ENCODE measurements at regions not wholly inside any gene's neighbourhood (a gene's known extent, or its start where the extent isn't known, plus 50 kb on each side); places are given as distances from the start of the nearest gene placed in this dataset.

DNA sequence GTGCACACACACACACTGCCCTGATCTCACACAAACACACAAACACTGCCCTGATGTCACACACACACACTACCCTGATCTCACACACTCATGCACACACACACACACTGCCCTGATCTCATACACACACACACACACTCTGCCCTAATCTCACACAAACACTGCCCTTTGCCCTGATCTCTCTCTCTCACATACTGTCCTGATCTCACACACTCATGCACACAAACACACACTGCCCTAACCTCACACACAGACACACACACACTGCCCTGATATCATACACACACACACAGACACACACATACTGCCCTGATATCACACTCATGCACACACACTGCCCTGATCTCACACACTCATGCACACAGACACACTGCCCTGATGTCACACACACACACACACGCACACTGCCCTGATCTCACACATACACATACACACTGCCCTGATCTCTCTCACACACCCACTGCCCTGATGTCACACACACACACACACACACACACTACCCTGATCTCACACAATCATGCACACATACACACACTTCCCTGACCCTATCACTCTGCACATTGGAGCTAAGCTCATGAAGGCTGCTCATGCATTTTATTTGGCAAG lies 97.6 kb upstream of the DIO3 start:
- DNase-seq: no peak

- DNase-seq: no peak
Observed at GRCh38 chr14:101464310-101464983, 96.8 kb upstream of the DIO3 start.

DNA sequence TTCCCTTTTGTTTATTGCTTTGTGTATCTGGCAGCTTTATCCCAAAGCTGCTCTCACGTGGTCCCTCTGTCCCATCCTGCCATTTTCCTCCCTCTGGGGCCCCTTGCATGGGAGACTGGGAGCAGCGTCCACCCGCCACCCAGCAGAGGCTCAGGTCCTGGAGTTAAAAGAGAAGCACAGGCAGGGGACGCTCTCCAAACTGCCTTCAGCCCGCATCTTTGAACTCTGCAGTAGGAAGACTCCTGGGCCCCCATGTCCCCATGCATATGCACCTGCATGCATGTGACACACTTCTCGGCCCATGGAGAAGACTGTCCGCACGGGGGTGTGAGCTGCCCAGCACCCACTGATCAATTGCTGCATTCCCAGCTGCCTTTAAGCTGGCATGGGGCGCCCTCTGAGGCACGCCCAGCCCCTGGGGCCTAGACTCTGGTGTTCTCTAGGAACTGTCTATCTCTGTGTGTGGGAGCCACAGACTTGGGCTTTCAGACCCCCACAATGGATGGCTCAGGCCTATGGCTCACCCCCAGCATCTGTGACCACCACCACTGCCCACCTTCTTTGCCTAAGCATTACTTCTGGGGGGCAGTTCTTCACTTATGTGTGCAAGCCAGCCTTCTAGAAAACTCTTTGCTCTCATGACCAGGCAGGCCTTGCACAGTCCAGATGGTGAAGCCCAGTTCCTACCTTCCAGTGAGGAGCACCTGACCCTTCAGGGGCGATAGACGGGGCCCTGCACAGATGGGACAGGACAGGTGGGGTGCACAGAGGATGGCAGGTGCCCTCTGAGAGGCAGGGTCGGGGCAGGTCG lies 96.1 kb upstream of the DIO3 start:
- no peak for DNase-seq

- no peak for DNase-seq
Observed at GRCh38 chr14:101465795-101466448, 95.4 kb upstream of the DIO3 start.

DNA sequence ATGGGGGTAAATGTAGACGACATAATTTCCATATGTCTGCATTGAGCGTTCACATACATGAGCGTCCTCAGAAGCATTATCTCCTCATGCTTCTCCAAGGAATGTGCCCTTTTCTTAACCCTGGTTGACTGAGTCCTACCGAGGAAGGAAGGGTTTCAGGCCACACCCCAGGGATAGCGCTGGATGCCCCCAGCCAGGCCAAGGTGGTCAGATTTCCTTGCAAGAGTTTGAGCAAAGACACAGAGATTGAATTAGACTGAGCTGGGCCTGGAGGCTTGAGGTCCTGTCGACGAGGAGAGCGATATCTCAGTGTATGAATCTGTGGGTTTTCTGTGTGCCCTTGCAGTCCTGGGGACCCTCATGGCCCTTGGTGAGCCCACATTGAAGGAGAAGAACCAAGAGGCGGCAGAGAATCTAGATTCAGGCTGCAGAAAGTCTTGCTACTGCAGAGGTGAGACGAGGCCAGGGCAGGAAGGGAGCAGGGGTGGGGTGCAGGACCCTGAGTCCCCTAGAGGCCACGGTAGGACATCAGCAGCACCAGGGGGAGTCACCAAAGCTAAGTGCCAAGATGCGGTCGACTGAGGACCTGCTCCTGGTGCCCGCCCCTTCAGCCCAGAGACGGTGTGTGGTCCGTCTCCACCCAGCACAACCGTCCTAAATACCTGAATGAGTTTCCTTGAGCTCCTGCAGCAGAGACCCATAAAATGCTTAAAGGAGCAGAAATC lies 94.7 kb upstream of the DIO3 start:
- DNase-seq: no peak

DNA sequence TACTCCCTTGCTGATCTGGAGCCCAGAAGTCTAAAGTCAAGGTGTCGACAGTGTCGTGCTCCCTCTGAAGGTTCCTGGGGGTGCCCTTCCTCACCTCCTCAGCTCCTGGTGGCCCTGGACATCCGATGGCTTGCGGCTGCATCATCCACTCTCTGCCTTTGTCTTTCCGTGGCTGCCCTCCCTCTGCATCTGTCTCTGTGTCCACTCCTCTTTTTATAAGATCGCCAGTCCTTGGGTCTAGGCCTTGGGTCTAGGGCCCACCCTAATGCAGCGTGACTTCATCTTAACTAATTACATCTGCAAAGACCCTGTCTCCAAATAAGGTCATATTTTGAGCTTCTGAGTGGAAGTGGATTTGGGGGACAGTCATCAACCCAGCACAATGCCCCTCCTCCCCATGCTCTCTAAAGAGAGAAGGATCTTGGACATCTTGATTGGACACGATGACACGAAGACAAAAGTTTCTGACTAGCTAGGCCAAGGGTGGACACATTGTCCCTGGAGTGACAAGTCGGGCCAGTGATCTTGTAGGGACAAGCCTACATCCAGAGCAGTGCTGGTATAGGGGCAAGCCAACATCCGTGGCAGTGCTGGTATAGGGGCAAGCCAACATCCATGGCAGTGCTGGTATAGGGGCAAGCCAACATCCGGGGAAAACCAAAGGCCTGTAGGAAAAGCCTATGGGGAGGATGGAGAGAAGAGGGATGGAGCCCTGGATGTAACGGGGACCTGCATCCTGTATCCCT lies 93.9 kb upstream of the DIO3 start:
- no peak for DNase-seq

GRCh38 chr14:101469382-101470247 lies 91.7 kb upstream of the DIO3 start:
- DNase-seq: no peak

DNA sequence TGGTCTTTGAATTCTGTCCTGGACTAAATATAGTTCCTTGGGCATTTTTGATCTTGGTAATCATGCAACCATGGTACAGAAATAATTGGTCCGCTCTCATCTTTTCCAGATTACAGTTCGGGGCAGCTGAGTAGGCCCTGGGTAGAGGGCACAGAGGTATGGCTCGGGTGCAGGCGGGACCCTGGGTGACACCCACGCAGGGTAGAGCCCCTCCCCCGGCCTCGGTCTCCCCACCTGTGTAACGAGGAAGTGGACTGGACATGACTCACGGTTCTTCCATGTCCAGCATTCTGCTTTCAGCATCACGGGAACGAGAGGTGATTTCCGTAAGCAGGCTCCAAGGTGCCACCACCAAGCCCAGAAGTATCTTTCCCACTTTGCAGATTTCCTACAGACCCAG lies 91.0 kb upstream of the DIO3 start:
- no peak for DNase-seq

- DNase-seq: no peak
Observed at GRCh38 chr14:101471723-101472517, 89.4 kb upstream of the DIO3 start.

DNA sequence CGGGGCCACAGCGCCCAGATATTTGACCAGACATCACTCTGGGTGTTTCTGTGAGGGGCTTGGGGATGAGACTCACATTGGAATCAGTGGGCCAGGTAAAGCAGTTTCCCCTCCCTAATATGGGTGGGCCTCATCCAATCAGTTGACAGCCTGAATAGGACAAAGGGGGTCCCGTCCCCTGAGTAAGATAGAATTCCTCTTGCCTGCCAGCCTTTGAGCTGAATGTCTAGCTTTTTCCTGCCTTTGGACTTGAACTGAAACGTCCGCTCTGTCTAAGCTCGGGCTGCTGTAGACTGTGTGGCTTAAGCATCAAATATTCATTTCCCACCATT lies 88.8 kb upstream of the DIO3 start:
- no peak for DNase-seq

GRCh38 chr14:101473045-101473729 lies 88.1 kb upstream of the DIO3 start:
- DNase-seq: no peak

GRCh38 chr14:101473795-101474562 lies 87.3 kb upstream of the DIO3 start:
- no peak for DNase-seq

DNA sequence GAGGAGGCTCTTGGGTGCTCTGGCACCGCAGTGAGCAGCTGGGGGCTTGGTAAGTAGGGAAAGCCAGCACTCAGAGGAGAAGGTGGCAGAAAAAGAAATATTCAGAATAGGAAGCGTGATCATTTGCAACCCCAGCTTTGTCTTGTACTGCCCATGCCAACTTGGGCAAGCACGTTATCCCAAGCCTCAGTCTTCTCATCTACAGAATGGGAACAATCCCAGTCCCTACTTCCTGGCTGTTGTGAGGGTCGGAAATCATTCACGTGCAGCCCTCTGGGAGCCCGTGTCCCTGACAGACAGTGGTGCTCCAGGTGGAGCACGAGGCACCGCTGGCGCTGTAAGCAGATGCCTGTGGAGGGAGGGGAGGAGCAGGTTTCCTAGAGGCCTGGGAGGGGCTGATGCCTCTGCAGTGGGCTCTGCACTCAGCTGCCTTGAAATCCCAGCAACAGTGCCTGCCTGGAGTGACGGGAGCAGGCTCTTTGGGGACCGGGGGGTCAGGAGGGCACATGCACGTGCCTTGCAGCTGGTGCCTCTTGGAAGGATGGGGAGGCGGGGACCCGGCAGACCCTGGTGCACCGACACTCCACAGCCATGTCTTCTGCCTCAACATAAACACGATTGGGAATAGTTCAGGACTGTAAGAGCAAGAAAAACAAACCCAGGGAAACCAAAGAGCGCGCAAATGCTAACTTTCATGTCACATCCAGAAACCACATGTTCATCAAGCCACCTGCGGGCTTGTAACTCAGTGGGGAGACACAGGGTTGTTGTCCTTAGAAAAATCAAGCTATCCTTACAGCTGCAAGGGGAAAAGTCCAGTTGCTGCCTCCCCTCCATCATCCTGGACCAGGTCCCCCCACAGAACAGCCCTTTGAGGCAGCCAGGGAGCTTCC lies 86.5 kb upstream of the DIO3 start:
- DNase-seq: no peak

DNA sequence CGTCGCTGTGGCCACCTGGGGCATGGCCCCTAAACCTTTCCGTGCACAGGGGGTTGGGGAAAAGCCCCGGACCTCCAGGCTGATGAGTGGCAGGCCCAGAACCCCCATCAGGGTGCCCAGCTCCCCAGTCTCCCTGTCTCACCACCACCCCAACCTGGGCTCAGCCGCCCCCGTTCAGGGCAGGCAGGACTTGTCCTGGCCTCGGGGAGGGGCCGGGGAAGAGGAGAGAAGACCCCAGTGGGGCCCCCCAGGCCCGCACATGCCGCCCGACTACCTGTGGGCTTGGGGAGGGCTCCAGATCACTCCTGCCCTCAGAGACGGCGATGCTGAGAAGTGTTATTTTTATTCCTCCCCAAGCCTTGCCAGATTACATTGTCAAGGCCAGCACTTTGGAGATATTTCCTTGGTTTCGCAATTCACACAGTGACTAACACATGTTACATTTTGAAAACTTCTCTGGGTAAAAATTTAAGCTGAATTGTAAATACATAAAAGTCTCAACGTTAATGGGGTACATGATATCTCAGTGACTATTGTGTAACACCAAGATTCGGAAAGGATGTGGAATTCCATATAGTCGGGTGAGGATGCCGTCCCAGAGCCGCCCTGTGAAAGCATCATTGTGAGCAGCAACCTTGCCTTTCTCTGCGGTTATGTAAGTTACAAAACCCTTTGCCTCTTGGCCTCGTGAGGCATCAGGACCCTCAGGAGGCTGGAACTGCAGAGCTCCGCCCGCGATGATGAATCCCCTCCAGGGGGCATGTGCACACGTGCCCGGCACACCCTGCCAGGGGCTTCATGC lies 85.6 kb upstream of the DIO3 start:
- DNase-seq: no peak

DNA sequence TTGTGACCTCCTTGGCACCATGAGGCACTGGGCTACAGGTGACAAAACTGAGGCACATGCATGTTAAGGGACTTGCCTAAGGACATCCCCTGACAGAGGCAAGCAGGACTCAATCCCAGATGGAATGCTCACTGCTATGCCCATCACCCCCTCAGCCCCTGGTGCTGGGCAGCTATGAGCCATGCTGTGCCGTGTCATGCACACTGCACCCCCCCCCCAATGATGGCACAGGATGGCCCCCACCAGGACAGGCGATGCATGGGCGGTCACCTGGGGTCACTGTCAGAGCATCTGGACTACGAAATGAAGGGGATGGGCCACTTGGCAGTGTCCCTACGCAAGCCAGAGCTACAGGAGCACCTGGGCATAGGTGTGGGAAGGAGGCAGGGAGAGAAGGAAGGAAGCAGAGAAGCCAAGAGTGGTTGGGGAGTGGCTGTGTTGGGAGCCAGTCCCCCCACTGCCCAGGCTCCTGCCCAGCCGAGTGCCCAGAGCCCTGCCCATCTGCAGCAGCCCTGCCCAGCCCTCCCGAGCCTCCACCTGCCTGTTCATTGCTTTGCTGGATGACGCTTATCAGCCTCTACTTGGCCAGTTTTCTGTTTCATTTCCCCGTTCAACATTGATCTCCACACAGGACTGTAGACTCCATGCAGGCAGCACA lies 84.9 kb upstream of the DIO3 start:
- no peak for DNase-seq

GRCh38 chr14:101476916-101477553 lies 84.3 kb upstream of the DIO3 start:
- no peak for DNase-seq

Data from SW 1271 (cell line).